Right hindlimb (tissue), 1 donor: ENCODE measurements at regions not wholly inside any gene's neighbourhood (a gene's known extent, or its start where the extent isn't known, plus 50 kb on each side); places are given as distances from the start of the nearest gene placed in this dataset.
"Not testable (repeated sequence)": the region's sequence is repeated elsewhere in the genome, so short reads cannot be mapped to it uniquely, and the experiment has no call there.

ENCODE experiments used
- DNase-seq: peaks from one replicate; pipeline ENCODE4 v3.0.0-alpha.2; 2018

DNA sequence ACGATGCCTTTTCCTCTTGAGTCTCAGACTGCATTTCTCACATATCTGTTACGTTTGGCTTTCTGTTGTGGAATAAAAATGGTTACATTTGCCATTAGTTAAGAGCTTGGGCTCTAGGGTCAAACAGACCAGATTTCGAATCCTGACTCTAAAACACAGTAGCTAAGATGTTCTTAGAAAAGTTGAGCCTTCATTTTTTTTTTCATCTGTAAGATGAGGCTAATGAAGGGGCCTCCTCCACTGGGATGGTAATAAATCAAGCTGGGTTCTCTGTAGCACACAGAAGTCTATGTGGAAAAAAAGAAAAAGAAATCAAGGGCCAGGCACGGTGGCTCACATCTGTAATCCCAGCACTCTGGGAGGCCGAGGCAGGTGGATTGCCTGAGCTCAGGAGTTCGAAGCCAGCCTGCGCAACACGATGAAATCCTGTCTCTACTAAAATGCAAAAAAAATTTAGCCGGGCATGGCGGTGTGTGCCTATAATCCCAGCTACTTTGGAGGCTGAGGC, 49.9 kb upstream of the CAPRIN1 start:
- DNase-seq = no peak

DNA sequence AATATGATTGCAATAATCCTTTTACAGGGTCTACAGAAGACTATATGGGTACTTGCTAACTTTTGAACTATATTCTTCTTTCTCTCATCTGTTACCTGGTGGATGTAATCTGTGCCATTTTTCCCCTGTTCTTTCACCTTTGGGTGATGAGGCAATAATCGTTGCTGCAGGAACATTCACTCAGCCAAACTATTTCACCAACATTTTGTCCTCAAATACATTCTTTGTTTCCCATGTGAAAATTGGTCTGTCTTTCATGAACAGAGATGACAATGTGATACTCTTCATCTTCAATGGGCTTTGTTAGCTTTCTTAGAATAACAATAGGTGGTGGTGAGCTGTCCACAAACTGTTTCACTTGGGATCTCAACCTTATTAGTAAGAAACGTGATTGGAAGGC, 52.1 kb upstream of the CAPRIN1 start:
- DNase-seq = no peak

- no peak for DNase-seq
Observed at GRCh38 chr11:33997584-33998251, 53.8 kb upstream of the CAPRIN1 start.

- peak; percentile 69 for DNase-seq
Observed at GRCh38 chr11:33996498-33997454, 54.8 kb upstream of the CAPRIN1 start.

- DNase-seq = no peak
Observed at GRCh38 chr11:33994937-33995336, 56.6 kb upstream of the CAPRIN1 start.

DNA sequence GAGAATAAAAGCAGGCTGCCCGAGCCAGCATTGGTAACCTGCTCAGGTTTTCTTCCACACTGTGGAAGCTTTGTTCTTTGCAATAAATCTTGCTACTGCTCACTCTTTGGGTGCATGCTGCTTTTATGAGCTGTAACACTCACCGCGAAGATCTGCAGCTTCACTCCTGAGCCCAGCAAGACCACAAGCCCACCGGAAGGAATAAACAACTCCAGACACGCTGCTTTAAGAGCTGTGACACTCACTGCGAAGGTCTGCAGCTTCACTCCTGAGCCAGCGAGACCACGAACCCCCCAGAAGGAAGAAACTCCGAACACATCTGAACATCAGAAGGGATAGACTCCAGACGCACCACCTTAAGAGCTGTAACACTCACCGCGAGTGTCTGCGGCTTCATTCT, 60.4 kb upstream of the CAPRIN1 start:
- DNase-seq = not testable (repeated sequence)

DNA sequence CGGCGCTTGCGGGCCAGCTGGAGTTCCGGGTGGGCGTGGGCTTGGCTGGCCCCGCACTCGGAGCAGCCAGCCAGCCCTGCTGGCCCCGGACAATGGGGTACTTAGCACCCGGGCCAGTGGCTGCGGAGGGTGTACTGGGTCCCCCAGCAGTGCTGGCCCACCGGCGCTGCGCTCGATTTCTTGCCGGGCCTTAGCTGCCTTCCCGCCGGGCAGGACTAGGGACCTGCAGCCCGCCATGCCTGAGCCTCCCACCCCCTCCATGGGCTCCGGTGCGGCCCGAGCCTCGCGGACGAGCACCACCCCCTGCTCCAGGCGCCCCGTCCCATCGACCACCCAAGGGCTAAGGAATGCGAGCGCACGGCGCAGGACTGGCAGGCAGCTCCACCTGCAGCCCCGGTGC, 61.4 kb upstream of the CAPRIN1 start:
- DNase-seq = not testable (repeated sequence)

DNA sequence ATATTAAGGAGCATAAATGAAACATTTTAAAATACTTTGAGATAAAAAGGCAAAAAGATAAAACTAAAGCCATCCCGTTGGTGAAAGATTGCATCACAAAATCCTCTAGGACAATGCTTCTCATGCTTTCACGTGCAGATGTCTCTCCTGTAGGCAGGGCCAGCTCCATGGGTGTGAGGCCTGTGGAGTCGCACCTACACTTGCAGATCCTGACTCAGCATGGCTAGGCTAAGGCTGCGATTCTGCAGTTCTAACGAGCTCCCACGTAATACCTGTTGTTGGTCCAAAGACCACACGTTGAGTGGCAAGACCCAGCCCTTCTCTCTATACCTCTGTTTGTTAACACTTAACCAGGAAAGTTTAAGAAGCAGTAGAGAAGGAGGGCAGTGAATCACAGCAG, 62.1 kb upstream of the CAPRIN1 start:
- no peak for DNase-seq

DNA sequence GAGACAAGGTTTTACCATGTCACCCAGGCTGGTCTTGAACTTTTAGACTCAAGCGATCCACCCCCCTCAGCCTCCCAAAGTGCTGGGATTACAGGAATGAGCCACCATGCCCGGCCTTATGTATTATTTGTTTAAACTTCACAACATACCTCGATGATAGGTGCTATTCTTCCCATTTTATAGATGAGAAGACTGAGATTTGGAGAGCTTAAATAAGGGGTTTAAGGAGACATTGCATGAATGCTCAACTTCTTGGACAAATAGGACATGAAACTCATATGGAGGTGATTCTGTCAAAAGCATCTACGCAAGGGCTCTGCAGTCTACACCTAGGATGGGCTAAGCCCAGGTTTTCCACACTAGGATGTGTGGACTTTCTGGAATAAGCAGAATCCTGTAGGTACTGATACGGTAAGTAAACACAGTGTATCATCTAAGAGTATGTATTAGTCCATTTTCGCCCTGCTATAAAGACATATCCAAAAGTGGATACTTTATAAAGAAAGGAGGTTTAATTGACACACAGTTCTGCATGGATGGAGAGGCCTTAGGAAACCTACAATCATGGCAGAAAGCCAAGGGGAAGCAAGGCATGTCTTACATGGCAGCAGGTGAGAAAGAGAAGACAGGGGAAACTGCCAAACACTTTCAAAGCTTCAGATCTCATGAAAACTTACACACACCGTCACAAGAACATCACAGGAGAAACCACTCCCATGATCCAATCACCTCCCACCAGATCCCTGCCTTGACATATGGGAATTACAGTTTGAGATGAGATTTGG, 62.8 kb upstream of the CAPRIN1 start:
- DNase-seq = no peak

DNA sequence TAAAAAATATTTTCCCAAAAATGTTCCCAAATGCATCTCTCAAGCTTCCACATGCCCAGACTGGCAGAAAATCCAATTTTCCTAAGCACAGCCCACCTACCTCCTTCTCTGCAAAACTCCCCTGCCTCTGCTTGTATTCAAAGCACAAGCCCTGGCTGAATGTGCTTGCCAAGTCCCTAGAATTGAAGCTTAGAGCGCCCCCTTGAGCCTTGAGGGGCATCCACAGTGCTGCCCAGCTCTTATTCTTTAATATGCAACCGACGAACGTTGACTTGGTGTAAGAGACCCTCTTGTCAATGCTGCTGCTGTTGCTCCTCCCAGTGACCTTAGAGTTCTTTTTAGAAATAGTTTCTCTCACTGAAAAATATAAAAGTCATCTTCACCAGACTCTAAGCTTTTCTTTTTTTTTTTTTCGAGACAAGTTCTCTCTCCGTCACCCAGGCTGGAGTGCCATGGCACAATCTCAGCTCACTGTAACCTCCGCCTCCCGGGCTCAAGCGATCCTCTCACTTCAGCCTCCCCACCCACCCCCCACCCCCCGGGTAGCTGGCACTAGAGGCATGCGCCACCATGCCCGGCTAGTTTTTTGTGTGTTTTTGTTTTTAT, 63.5 kb upstream of the CAPRIN1 start:
- peak; percentile 79 for DNase-seq

GRCh38 chr11:33987545-33987944, 64.0 kb upstream of the CAPRIN1 start:
- DNase-seq = no peak

DNA sequence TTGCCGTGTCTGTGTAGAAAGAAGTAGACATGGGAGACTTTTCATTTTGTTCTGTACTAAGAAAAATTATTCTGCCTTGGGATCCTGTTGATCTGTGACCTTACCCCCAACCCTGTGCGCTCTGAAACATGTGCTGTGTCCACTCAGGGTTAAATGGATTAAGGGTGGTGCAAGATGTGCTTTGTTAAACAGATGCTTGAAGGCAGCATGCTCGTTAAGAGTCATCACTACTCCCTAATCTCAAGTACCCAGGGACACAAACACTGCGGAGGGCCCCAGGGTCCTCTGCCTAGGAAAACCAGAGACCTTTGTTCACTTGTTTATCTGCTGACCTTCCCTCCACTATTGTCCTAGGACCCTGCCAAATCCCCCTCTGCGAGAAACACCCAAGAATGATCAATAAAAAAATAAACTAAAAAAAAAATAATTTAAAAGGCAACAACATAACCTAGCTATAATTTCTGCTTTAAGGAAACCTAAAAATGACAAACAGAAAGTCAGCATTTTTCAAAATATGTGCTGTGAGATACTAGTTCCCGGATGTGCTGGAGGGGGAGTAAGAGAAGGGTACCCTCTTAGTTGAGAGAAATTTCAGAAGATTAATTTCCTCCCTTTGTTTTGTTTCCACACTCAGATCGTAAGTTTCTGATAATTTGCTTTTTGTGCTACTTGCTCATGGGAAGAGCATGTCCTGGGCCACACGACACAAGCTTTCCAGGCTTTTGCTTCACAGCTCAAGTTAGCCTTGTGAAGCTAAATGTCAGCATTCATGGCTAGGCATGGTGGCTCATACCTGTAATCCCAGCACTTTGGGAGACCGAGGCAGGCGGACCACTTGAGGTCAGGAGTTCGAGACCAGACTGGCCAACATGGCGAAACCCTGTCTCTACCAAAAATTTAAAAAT, 64.7 kb upstream of the CAPRIN1 start:
- not testable (repeated sequence) for DNase-seq

DNA sequence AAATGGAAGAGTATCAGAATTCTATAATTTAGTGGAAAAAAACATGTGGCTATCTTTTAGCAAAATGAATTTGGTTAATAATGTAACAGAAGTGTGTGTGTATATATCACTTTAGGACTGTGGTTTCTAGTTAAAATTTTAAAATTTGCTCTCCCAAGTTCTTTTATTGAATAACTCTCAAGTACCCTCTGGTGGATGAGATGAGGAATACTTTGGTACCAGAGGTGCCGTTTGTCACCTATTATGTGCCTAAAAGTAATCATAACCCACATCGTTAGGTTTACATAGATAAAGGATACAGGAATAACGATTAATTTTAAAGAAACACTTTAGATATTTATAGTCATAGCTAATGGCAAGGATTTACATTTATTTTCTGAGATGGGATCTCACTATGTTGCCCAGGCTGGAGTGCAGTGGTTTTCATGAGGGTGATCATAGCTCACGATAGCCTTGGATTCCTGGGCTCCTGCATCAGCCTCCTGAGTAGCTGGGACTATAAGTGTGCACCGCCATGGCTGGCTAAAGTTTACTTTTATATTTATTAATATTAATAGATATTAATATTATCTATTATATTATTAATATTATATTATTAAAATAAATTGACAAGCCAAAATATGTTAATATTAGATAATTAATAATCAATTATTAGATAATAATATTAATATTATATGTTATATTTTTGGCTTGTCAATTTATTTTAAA, 66.7 kb upstream of the CAPRIN1 start:
- no peak for DNase-seq

- no peak for DNase-seq
Observed at GRCh38 chr11:33982661-33983060, 68.9 kb upstream of the CAPRIN1 start.

DNA sequence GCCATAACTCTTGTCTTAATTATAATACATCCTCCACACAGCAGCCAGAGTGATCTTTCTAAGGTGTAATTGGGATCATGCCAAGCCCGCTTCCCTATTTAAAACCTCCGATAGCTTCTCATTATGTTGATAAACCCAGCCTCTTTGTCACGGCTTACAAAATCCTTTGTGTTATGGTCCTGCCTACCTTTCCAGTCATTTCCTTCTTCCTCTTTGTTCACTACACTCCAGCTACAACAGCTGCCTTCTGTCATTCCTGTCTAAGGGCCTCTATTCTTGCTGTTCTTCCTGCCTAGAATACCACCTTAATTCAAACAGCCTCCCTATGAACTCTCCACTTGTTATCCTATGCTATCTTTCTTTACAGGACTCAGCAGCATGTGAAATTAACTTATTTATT, 70.6 kb upstream of the CAPRIN1 start:
- no peak for DNase-seq

DNA sequence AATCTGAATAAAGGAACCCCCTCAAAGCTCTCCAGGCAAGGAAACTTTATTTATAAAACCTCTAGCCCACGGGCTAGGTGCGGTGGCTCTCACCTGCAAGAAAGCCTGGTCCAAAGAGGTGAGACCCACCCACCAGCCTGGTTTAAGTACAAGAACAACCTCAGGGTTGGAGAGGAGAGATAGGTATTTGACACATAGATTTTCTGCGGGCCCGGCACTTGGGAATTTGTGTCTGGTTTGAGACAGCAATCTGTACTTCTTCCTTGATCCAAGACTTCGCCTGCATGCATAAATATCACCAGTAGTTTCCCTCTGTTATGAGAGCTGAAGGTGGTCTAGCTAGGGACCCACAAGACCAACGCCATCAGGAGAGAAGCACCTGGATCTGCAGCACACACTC, 73.2 kb upstream of the CAPRIN1 start:
- no peak for DNase-seq

- no peak for DNase-seq
Observed at GRCh38 chr11:33977676-33978075, 73.9 kb upstream of the CAPRIN1 start.

DNA sequence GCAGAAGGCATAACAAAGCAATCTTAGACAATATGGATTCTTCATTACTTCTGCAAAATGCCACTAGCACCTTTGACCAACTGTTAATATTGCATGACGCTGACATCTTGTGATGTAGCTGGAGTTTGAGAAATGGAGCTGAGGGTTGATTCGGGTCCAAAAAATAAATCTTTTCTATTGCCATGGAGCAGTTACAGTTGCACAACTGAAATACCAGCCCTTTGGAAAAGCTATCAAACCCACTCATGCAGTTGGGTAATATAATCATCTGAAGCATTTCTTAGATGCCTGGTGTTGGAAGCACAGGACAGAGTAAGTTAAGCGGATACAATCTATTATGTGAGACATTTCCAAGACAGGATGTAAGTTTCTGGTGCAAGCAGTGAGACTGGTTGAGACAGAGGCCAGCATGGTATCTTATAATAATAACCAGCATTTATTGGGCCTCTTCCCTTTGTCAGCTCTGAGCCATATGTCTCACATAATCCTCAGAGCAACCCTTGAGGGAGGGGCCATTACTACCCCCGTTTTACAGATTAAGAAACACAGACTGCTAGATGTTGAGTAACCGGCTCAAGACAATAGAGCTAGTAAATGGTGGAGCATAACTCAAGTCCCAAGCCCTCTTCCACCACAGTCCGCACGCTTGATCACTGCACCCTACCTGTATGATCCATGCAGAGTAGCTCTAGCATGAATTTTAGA, 74.9 kb upstream of the CAPRIN1 start:
- no peak for DNase-seq

GRCh38 chr11:33974804-33975203, 76.7 kb upstream of the CAPRIN1 start:
- no peak for DNase-seq

DNA sequence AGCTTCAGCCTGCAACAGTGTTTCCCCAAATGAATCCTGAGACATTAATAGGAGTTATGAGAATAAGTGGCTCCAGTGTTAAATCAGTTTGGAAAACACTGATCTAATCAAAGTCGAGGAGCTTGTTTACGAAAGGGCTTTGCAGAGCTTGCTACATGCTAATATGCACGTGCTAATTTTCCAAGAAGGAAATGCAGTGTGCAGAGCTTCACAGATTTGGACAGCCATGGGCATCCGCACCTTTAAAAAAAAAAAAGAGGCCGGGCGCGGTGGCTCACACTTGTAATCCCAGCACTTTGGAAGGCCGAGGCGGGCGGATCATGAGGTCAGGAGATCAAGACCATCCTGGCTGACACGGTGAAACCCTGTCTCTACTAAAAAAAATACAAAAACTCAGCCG, 79.7 kb upstream of the LMO2 start:
- not testable (repeated sequence) for DNase-seq
